RWPE2 (cell line): ENCODE measurements at regions not wholly inside any gene's neighbourhood (a gene's known extent, or its start where the extent isn't known, plus 50 kb on each side); places are given as distances from the start of the nearest gene placed in this dataset.

Source experiments
- ATAC-seq: fragments of 200-7000 bp; cut with Tn5 transposase; 3 replicates; pipeline ENCODE4 v1.9.1; 2021; ENCODE audit warnings: low read depth
- DNase-seq: peaks from one replicate; pipeline ENCODE4 v3.0.0-alpha.2; 2020; ENCODE audit warnings: low spot score
- H3K27ac ChIP-seq: fragments of 450-650 bp; 2 replicates; pipeline ENCODE4 v1.5.1; 2017; ENCODE audit warnings: mild to moderate bottlenecking; ENCODE audit not compliant: poor library complexity, severe bottlenecking
- H3K27me3 ChIP-seq: fragments of 250-450 bp; sonication (Bioruptor Pico); 2 replicates; pipeline ENCODE4 v1.5.1; 2021; ENCODE audit warnings: mild to moderate bottlenecking, moderate library complexity; ENCODE audit not compliant: insufficient read depth, poor library complexity, severe bottlenecking
- H3K36me3 ChIP-seq: fragments of 250-450 bp; sonication (Bioruptor Pico); 2 replicates; pipeline ENCODE4 v1.5.1; 2020; ENCODE audit warnings: low read depth, mild to moderate bottlenecking, moderate library complexity
- H3K4me1 ChIP-seq: fragments of 250-450 bp; sonication (Bioruptor Pico); 2 replicates; pipeline ENCODE4 v1.5.1; 2021; ENCODE audit warnings: mild to moderate bottlenecking, moderate library complexity; ENCODE audit not compliant: insufficient read depth, poor library complexity, severe bottlenecking
- H3K4me3 ChIP-seq: fragments of 250-450 bp; sonication (Bioruptor Pico); 2 replicates; pipeline ENCODE4 v1.5.1; 2021; ENCODE audit warnings: mild to moderate bottlenecking, moderate library complexity; ENCODE audit not compliant: severe bottlenecking
- H3K9me3 ChIP-seq: fragments of 250-450 bp; sonication (Bioruptor Pico); 2 replicates; pipeline ENCODE4 v1.5.1; 2021; ENCODE audit warnings: mild to moderate bottlenecking, moderate library complexity; ENCODE audit not compliant: severe bottlenecking
- TF ChIP-seq, protein P1 (sequence below): fragments of 450-650 bp; IDR thresholded peaks from one replicate; pipeline ENCODE4 v1.5.1; 2017; ENCODE audit warnings: mild to moderate bottlenecking, moderate library complexity; ENCODE audit not compliant: poor library complexity, severe bottlenecking

DNA sequence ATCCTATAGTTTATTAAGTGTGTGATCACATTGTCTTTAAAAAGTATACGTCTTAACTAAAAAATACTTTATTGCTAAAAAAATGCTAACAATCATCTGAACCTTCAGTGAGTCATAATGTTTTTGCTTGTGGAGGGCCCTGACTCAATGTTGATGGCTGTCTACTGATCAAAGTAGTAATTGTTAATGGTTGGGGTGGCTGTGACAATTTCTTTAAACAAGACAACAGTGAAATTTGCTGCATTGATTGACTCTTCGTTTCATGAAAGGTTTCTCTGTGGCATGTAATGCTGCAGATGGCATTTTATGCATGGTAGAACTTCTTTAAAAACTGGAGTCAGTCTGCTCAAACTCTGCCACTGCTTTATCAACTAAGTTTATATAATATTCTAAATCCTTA is 101.4 kb upstream of the IL15 start:
- Histone ChIP-seq H3K27me3 (no peaks in the 10 kb centered on the region), H3K36me3 (no peaks in the 10 kb centered on the region), H3K4me3 (no peak overlapping the region), H3K9me3 (no peaks in the 10 kb centered on the region), H3K27ac (no peak overlapping the region), H3K4me1 (no peaks in the 10 kb centered on the region)
- DNase-seq (no peak), ATAC-seq (no peak)
- TF ChIP-seq, protein P1, sequence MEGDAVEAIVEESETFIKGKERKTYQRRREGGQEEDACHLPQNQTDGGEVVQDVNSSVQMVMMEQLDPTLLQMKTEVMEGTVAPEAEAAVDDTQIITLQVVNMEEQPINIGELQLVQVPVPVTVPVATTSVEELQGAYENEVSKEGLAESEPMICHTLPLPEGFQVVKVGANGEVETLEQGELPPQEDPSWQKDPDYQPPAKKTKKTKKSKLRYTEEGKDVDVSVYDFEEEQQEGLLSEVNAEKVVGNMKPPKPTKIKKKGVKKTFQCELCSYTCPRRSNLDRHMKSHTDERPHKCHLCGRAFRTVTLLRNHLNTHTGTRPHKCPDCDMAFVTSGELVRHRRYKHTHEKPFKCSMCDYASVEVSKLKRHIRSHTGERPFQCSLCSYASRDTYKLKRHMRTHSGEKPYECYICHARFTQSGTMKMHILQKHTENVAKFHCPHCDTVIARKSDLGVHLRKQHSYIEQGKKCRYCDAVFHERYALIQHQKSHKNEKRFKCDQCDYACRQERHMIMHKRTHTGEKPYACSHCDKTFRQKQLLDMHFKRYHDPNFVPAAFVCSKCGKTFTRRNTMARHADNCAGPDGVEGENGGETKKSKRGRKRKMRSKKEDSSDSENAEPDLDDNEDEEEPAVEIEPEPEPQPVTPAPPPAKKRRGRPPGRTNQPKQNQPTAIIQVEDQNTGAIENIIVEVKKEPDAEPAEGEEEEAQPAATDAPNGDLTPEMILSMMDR: no peak

DNA sequence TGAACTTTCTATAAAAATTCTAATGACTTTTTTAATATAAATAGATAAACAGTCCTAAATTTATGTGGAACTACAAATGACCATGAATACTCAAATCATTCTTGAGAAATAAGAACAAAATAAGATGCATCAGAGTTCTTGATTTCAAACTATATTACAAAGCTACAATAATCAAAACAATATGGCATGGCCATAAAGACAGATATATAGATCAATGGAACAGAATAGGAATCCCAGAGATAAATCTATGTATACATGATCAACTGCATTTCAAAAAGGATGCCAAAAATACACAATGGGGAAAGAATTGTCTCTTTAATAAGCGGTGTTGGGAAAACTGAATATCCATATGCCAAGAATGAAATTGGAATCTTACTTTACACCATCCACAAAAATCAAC is 98.4 kb upstream of the IL15 start:
- ATAC-seq (no peak), DNase-seq (no peak)
- TF ChIP-seq, protein P1: no peak
- Histone ChIP-seq H3K4me3 (no peak overlapping the region), H3K9me3 (no peaks in the 10 kb centered on the region), H3K4me1 (peaks cover 4% of the 10 kb centered on the region), H3K36me3 (no peaks in the 10 kb centered on the region), H3K27me3 (no peaks in the 10 kb centered on the region), H3K27ac (no peak overlapping the region)

DNA sequence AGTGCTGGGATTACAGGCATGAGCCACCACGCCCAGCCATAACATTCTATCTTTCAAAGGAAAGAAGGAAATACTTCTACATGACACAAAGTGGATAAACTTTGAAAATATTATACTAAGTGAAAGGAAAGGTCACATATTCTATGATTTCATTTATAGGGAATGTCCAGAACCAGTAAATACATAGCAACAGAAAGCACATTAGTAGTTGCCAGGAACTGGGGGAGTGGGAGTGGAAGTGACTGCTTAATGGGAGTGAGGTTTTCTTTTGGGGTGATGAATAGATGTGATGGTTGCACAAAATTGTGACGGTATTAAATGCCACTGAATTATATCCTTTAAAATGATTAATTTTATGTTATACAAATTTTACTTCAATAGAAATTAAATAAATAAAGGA is 95.7 kb upstream of the IL15 start:
- TF ChIP-seq, protein P1: no peak
- peak; percentile 46; the same call in 1 of the 3 replicates for ATAC-seq
- no peak for DNase-seq
- Histone ChIP-seq H3K27me3 (no peaks in the 10 kb centered on the region), H3K4me1 (peaks cover 7% of the 10 kb centered on the region), H3K9me3 (no peaks in the 10 kb centered on the region), H3K4me3 (no peak overlapping the region), H3K27ac (no peak overlapping the region), H3K36me3 (no peaks in the 10 kb centered on the region)

DNA sequence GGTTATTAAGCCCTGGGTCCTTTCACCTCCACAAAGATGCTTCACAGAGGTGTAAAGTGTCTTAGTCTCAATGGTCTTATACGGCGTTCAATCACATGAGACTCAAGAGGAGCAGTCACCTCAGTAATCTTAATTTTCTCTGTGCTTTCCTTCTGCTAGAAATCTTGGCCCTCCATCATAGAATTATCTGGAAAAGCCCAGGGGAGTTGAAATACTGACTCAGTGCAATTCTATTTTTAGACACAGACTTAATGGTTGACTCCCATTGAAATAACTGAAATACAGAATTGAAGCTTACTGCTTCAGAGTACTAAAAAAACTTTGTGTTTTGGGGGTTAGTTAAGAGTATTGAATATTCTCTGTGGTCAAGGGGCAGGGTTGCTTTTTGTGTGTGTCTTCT is 94.5 kb upstream of the IL15 start:
- Histone ChIP-seq H3K4me3 (no peak overlapping the region), H3K9me3 (no peaks in the 10 kb centered on the region), H3K27ac (no peak overlapping the region), H3K4me1 (peaks cover 7% of the 10 kb centered on the region), H3K36me3 (no peaks in the 10 kb centered on the region), H3K27me3 (no peaks in the 10 kb centered on the region)
- ATAC-seq: no peak
- DNase-seq: no peak
- TF ChIP-seq, protein P1: no peak

DNA sequence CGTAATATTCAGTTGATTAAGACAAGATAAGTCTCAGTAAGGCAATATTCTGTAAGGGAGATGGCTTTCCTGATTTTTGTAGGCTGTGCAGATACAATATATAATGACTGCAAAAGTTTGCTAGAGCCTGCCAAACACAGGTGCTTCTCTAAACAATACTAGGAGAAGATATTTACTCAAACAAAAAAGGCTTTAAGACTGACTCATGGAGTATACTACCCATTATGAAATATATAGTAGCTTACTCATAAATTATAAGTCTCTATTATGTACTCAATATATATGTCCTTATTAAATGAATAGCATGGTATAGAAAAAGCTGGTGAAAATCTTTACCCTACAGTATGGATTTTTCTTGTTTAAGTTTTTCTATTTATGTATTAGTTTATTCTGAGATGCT is 93.2 kb upstream of the IL15 start:
- Histone ChIP-seq H3K4me1 (peaks cover 7% of the 10 kb centered on the region), H3K27me3 (no peaks in the 10 kb centered on the region), H3K36me3 (no peaks in the 10 kb centered on the region), H3K4me3 (no peak overlapping the region), H3K9me3 (no peaks in the 10 kb centered on the region), H3K27ac (no peak overlapping the region)
- DNase-seq (no peak), ATAC-seq (peak; percentile 79)
- TF ChIP-seq, protein P1: no peak
